ENCODE measurements at regions not wholly inside any gene's neighbourhood (a gene's known extent, or its start where the extent isn't known, plus 50 kb on each side); places are given as distances from the start of the nearest gene placed in this dataset.

- peaks cover 7% of the 10 kb centered on the region for H3K4me1 Mint-ChIP-seq (ENCODE audit: unreplicated experiment)
- TF ChIP-seq CTCF (conservative IDR thresholded peaks at IDR 0.05): no peak
- H3K27me3 Mint-ChIP-seq: peaks cover 12% of the 10 kb centered on the region
- DNase-seq (ENCODE audit: extremely low spot score, unreplicated experiment): no peak
- peaks cover 30% of the 10 kb centered on the region for H3K36me3 Mint-ChIP-seq
- no peak overlapping the region for H3K4me3 Mint-ChIP-seq
- peaks cover 11% of the 10 kb centered on the region for H3K9me3 Mint-ChIP-seq
- H3K27ac Mint-ChIP-seq: no peak overlapping the region
These were observed 334.8 kb upstream of the RGS6 start for GRCh38 chr14:71597287-71597920.

- Mint-ChIP-seq H3K4me3 (no peak overlapping the region), H3K27me3 (peaks cover 12% of the 10 kb centered on the region), H3K36me3 (peaks cover 30% of the 10 kb centered on the region), H3K27ac (no peak overlapping the region), H3K9me3 (peaks cover 11% of the 10 kb centered on the region), H3K4me1 (ENCODE audit: unreplicated experiment) (peaks cover 7% of the 10 kb centered on the region)
- DNase-seq (ENCODE audit: extremely low spot score, unreplicated experiment): no peak
- TF ChIP-seq CTCF (conservative IDR thresholded peaks at IDR 0.05): no peak
These were observed 334.1 kb upstream of the RGS6 start for GRCh38 chr14:71597955-71598660.

- H3K4me3 Mint-ChIP-seq: no peak overlapping the region
- no peak for TF ChIP-seq CTCF (conservative IDR thresholded peaks at IDR 0.05)
- no peak for DNase-seq (ENCODE audit: extremely low spot score, unreplicated experiment)
- peaks cover 7% of the 10 kb centered on the region for H3K27me3 Mint-ChIP-seq
- H3K36me3 Mint-ChIP-seq: peaks cover 32% of the 10 kb centered on the region
- no peaks in the 10 kb centered on the region for H3K4me1 Mint-ChIP-seq (ENCODE audit: unreplicated experiment)
- H3K9me3 Mint-ChIP-seq: peaks cover 15% of the 10 kb centered on the region
- H3K27ac Mint-ChIP-seq: no peak overlapping the region
These were observed 331.9 kb upstream of the RGS6 start for GRCh38 chr14:71600309-71600708.

- Mint-ChIP-seq H3K9me3 (peaks cover 19% of the 10 kb centered on the region), H3K27me3 (no peaks in the 10 kb centered on the region), H3K36me3 (peaks cover 33% of the 10 kb centered on the region), H3K4me1 (ENCODE audit: unreplicated experiment) (peaks cover 7% of the 10 kb centered on the region), H3K4me3 (no peak overlapping the region), H3K27ac (no peak overlapping the region)
- no peak for DNase-seq (ENCODE audit: extremely low spot score, unreplicated experiment)
- TF ChIP-seq CTCF (conservative IDR thresholded peaks at IDR 0.05): no peak
These were observed 329.7 kb upstream of the RGS6 start for GRCh38 chr14:71602524-71602923.

GRCh38 chr14:71604231-71604630, 328.0 kb upstream of the RGS6 start:
- peaks cover 11% of the 10 kb centered on the region for H3K4me1 Mint-ChIP-seq (ENCODE audit: unreplicated experiment)
- no peaks in the 10 kb centered on the region for H3K27me3 Mint-ChIP-seq
- DNase-seq (ENCODE audit: extremely low spot score, unreplicated experiment): no peak

More at GRCh38 chr14:71604231-71604630, 328.0 kb upstream of the RGS6 start:
- no peak overlapping the region for H3K4me3 Mint-ChIP-seq
- peaks cover 19% of the 10 kb centered on the region for H3K9me3 Mint-ChIP-seq
- no peak for TF ChIP-seq CTCF (conservative IDR thresholded peaks at IDR 0.05)
- peaks cover 21% of the 10 kb centered on the region for H3K36me3 Mint-ChIP-seq
- no peak overlapping the region for H3K27ac Mint-ChIP-seq

Measured in type B pancreatic cell (in vitro differentiated cells).